HFFc6 (cell line): ENCODE measurements at regions not wholly inside any gene's neighbourhood (a gene's known extent, or its start where the extent isn't known, plus 50 kb on each side); places are given as distances from the start of the nearest gene placed in this dataset.

Experiments used
- DNase-seq: peaks from one replicate; pipeline ENCODE4 v3.0.0-alpha.2; 2018
- H3K27ac Mint-ChIP-seq: 2 replicates; pipeline ENCODE4 v1.8.0; 2020; ENCODE audit warnings: mild to moderate bottlenecking, mixed read lengths
- H3K27me3 Mint-ChIP-seq: 2 replicates; pipeline ENCODE4 v1.8.0; 2021; ENCODE audit warnings: mild to moderate bottlenecking, moderate library complexity, mixed read lengths; ENCODE audit not compliant: insufficient read depth
- H3K36me3 Mint-ChIP-seq: 2 replicates; pipeline ENCODE4 v1.8.0; 2021; ENCODE audit warnings: low read depth, mixed read lengths
- H3K4me1 Mint-ChIP-seq: 2 replicates; pipeline ENCODE4 v1.8.0; 2020; ENCODE audit warnings: low read depth, mixed read lengths
- H3K4me3 Mint-ChIP-seq: 2 replicates; pipeline ENCODE4 v1.8.0; 2020; ENCODE audit warnings: mild to moderate bottlenecking, moderate library complexity, mixed read lengths
- H3K9me3 Mint-ChIP-seq: 2 replicates; pipeline ENCODE4 v1.8.0; 2020; ENCODE audit warnings: mild to moderate bottlenecking, mixed read lengths
- CTCF ChIP-seq: fragments of 200-600 bp; sonication (generic); IDR thresholded peaks from 2 replicates; pipeline ENCODE4 v1.5.0; 2021; ENCODE audit warnings: antibody characterized with exemption, mild to moderate bottlenecking

- TF ChIP-seq CTCF, result no peak
- Mint-ChIP-seq H3K4me3 (no peak overlapping the region), H3K36me3 (peaks cover 4% of the 10 kb centered on the region; the same call in 1 of the 2 replicates), H3K9me3 (peaks cover 53% of the 10 kb centered on the region), H3K27me3 (no peaks in the 10 kb centered on the region), H3K27ac (no peak overlapping the region), H3K4me1 (no peaks in the 10 kb centered on the region)
- no peak for DNase-seq
Measured at GRCh38 chr2:16719485-16719808, 53.8 kb upstream of the CYRIA start.

DNA sequence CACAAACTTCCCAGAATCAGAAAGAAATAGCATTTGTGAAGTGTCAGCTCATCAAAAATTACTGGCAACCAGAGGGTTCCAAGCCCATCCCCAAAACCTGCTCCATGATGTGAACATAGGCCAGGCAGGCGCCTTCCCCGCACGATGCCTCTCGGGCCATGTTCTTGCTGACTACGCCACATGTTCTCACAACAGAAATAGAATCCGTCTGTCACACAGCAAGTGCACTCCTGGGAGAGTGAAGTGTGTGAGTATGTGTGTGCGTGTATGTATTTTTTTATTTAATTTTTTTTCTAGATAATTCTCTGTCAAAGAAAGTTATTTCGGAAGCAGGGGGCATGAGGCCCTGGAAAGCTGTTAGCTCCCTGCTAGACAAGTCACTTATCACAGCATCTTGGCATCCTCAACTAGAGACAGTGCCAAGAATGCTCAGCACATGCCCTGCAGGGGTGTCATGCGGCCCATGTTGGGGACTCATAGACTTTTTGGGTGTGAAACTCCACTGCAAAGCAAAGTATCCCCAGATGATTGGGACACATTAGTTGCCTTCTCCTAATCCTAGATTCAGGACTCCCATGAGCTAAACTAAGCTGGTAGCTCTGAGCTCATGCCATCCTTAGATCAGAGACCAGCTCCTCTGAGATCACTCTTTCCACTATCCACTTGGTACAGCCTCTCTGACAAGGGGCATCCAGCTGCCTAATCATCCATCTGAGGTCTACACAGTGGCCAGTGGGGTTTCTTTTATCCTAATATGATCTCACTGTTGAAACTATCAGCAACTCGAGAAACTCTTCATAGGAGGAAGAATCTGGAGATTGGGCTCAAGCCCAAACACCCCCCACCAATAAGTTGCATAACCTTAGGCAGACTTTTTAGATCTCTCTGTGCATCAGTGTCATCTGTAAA lies 53.2 kb upstream of the CYRIA start:
- no peaks in the 10 kb centered on the region for H3K27me3 Mint-ChIP-seq
- H3K9me3 Mint-ChIP-seq, result peaks cover 52% of the 10 kb centered on the region
- H3K4me3 Mint-ChIP-seq, result no peak overlapping the region
- no peaks in the 10 kb centered on the region for H3K4me1 Mint-ChIP-seq
- no peak for TF ChIP-seq CTCF
- no peak for DNase-seq
- H3K27ac Mint-ChIP-seq, result no peak overlapping the region
- H3K36me3 Mint-ChIP-seq, result peaks cover 4% of the 10 kb centered on the region; the same call in 1 of the 2 replicates

DNA sequence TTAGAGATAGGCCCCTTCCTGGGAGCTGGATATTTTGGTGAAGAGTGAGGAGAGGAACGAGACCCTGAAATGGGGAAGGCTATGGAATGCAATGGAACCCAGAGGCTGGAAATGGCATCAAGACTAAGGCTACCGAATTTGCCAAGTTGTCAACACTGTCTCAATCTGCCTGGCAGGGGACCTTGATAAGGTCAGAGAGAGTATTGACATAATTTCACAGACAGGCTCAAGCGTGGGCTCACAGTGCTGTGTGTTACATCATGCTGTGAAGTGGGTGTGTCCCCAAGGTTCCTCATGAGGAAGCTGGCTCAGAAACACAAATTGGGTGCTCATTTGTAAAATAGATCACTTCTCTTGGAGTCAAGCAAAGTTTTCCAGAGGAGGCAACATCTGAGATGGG lies 51.8 kb upstream of the CYRIA start:
- Mint-ChIP-seq H3K9me3 (peaks cover 52% of the 10 kb centered on the region), H3K36me3 (peaks cover 4% of the 10 kb centered on the region; the same call in 1 of the 2 replicates), H3K4me3 (no peak overlapping the region), H3K27ac (no peak overlapping the region), H3K4me1 (no peaks in the 10 kb centered on the region), H3K27me3 (no peaks in the 10 kb centered on the region)
- no peak for DNase-seq
- no peak for TF ChIP-seq CTCF

- no peak for TF ChIP-seq CTCF
- Mint-ChIP-seq H3K4me1 (no peaks in the 10 kb centered on the region), H3K9me3 (peaks cover 55% of the 10 kb centered on the region), H3K4me3 (no peak overlapping the region), H3K27me3 (no peaks in the 10 kb centered on the region), H3K27ac (no peak overlapping the region), H3K36me3 (peaks cover 4% of the 10 kb centered on the region; the same call in 1 of the 2 replicates)
- DNase-seq, result no peak
Measured at GRCh38 chr2:16716944-16717343, 51.3 kb upstream of the CYRIA start.

- DNase-seq, result no peak
- Mint-ChIP-seq H3K27me3 (no peaks in the 10 kb centered on the region), H3K36me3 (peaks cover 4% of the 10 kb centered on the region; the same call in 1 of the 2 replicates), H3K4me3 (no peak overlapping the region), H3K9me3 (peaks cover 55% of the 10 kb centered on the region), H3K4me1 (no peaks in the 10 kb centered on the region), H3K27ac (no peak overlapping the region)
- no peak for TF ChIP-seq CTCF
Measured at GRCh38 chr2:16716024-16716423, 50.4 kb upstream of the CYRIA start.
